ENCODE measurements at regions not wholly inside any gene's neighbourhood (a gene's known extent, or its start where the extent isn't known, plus 50 kb on each side); places are given as distances from the start of the nearest gene placed in this dataset.

- intact Hi-C loops (cut with DNase I): no loop called here
- Histone ChIP-seq H3K9me3 (no peaks in the 10 kb centered on the region), H3K36me3 (no peaks in the 10 kb centered on the region), H3K27ac (no peak overlapping the region), H3K27me3 (no peaks in the 10 kb centered on the region), H3K4me3 (no peak overlapping the region), H3K4me1 (no peaks in the 10 kb centered on the region)
- TF ChIP-seq CTCF (IDR thresholded peaks at IDR 0.05): no peak
- ATAC-seq (no peak), DNase-seq (no peak)
These were observed 159.4 kb upstream of the FAM3C start for GRCh38 chr7:121555558-121555957.

DNA sequence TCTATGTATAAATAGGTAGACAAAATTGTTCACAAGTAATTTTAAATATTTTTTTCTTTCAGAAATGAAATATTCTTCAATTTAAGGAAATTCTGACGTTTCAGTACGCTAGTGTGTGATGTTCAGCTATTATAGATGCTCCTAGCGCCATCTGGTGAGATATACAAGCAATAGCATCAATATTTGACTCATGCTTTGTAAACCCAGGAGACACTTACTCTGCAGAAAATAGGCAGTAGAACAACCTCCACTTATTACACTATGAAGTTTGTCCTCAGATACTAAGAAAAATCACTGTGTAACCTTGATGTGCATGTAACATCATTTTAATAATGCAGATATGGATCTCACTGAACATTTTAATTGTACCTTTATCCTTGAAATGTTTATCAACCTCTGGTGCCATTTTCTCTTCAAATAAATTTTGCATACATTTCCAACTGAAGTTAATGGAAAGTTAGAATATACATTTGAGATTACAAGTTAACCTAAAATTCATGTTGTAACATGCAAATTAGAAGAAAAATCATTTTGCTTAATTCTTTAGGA lies 151.5 kb upstream of the FAM3C start:
- no peaks in the 10 kb centered on the region for H3K9me3 ChIP-seq
- TF ChIP-seq CTCF (IDR thresholded peaks at IDR 0.05): peak; percentile 70 to 75
- no peaks in the 10 kb centered on the region for H3K27me3 ChIP-seq
- H3K27ac ChIP-seq: no peak overlapping the region
- no peak overlapping the region for H3K4me3 ChIP-seq
- intact Hi-C loops (cut with DNase I): loop anchor here in 1 of 2 donors (5.0 to 10.0 kb wide), 2 partner anchors 180 to 423 kb away; no protein-coding TSS in a partner anchor
- H3K4me1 ChIP-seq: no peaks in the 10 kb centered on the region
- no peaks in the 10 kb centered on the region for H3K36me3 ChIP-seq
- ATAC-seq: peak; percentile 96
- DNase-seq: peak in 2 of 4 donors; percentile 56 to 71

DNA sequence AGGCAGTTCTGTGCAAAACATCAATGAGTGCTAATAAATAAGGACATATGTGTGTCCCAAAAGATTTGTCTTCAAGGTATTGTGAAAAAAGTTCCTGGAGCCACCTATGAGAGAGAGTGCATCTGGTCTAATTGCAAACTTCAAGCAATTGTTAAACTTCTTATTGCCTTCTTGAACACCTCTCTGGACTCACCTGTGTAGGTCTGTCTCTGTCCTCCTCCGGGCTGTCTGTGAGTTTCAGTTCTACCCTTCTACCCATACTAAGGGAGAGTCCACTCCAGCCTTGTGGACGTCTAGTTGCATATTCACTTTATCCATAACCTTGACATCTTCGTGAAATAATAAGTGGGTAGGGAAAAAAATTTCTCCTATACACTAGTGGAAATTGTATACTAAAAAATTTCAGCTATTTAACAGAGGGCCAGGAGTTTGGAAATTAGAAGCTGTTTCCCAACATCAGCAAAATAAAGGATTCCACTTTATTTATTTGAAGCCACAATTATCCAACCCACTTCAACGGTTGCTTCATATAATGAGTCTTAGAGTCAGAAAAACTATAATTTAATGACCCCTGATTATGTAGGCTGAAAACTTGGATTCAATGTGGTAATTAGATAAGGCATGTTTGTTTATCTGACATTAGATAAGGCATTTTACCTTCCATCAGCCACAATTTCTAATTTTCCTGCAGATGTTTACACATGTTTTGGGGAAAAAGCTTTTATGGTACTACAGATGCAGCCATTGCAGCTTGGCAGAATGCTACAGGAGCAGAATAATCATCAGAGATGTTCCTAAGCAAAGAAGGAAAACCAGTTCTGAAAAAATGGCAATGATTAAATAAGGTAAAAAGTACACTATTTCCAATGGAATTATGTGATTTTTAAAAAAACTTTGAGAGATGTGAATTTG lies 150.8 kb upstream of the FAM3C start:
- Histone ChIP-seq H3K4me1 (no peaks in the 10 kb centered on the region), H3K9me3 (no peaks in the 10 kb centered on the region), H3K4me3 (no peak overlapping the region), H3K36me3 (no peaks in the 10 kb centered on the region), H3K27me3 (no peaks in the 10 kb centered on the region), H3K27ac (no peak overlapping the region)
- DNase-seq (peak in 2 of 4 donors; percentile 24 to 28), ATAC-seq (no peak)
- intact Hi-C loops (cut with DNase I): loop anchor here in 1 of 2 donors (5.0 to 10.0 kb wide), 2 partner anchors 180 to 422 kb away; no protein-coding TSS in a partner anchor
- TF ChIP-seq CTCF (IDR thresholded peaks at IDR 0.05): no peak

- no peaks in the 10 kb centered on the region for H3K36me3 ChIP-seq
- no peaks in the 10 kb centered on the region for H3K27me3 ChIP-seq
- no peaks in the 10 kb centered on the region for H3K9me3 ChIP-seq
- no peaks in the 10 kb centered on the region for H3K4me1 ChIP-seq
- DNase-seq (no peak), ATAC-seq (no peak)
- H3K4me3 ChIP-seq: no peak overlapping the region
- intact Hi-C loops (cut with DNase I): loop anchor here in 1 of 2 donors (5.0 to 10.0 kb wide), 2 partner anchors 178 to 421 kb away; no protein-coding TSS in a partner anchor
- no peak overlapping the region for H3K27ac ChIP-seq
- no peak for TF ChIP-seq CTCF (IDR thresholded peaks at IDR 0.05)
These were observed 149.3 kb upstream of the FAM3C start for GRCh38 chr7:121545418-121545817.

DNA sequence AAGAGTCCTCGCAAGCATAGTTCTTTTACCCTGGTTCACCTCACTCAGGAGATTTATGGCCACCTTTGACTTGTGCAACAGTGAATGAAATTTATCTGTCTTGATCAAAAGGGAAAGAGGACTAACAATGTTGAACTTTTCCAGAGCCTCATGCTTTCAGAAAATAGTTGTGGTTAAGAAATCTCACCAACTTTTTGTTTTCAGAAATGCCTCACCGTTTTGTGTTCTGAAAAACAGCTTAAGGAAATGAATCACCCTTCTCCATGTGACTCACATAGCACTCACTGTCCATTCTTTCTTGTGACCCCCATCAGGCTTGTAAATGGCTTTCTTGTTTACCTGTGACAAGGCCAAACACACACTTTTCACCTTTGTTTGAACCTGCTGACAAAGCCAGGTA lies 148.6 kb upstream of the FAM3C start:
- DNase-seq (no peak), ATAC-seq (peak; percentile 56)
- intact Hi-C loops (cut with DNase I): loop anchor here in 1 of 2 donors (5.0 to 10.0 kb wide), 2 partner anchors 177 to 420 kb away; no protein-coding TSS in a partner anchor
- no peak overlapping the region for H3K27ac ChIP-seq
- H3K4me3 ChIP-seq: no peak overlapping the region
- no peaks in the 10 kb centered on the region for H3K36me3 ChIP-seq
- no peaks in the 10 kb centered on the region for H3K9me3 ChIP-seq
- no peak for TF ChIP-seq CTCF (IDR thresholded peaks at IDR 0.05)
- no peaks in the 10 kb centered on the region for H3K4me1 ChIP-seq
- H3K27me3 ChIP-seq: no peaks in the 10 kb centered on the region
